Retinal pigment epithelial cell (primary cell): ENCODE measurements at regions not wholly inside any gene's neighbourhood (a gene's known extent, or its start where the extent isn't known, plus 50 kb on each side); places are given as distances from the start of the nearest gene placed in this dataset.
"Not testable (repeated sequence)": the region's sequence is repeated elsewhere in the genome, so short reads cannot be mapped to it uniquely, and the experiment has no call there.

Source experiments
- DNase-seq: peaks from one replicate; pipeline ENCODE4 v3.0.0-alpha.2; 2010; ENCODE audit warnings: low read depth
- H3K4me3 ChIP-seq: 2 replicates; pipeline ENCODE4 v1.5.1; 2011; ENCODE audit warnings: mild to moderate bottlenecking, low read length, control low read depth, moderate library complexity
- TF ChIP-seq, protein P1 (sequence below): conservative IDR thresholded peaks from 2 replicates; pipeline ENCODE4 v1.5.1; 2011; ENCODE audit warnings: low read depth, low read length, control low read depth, inconsistent platforms

- H3K4me3 ChIP-seq, result no peak overlapping the region
- DNase-seq, result no peak
- TF ChIP-seq, protein P1, sequence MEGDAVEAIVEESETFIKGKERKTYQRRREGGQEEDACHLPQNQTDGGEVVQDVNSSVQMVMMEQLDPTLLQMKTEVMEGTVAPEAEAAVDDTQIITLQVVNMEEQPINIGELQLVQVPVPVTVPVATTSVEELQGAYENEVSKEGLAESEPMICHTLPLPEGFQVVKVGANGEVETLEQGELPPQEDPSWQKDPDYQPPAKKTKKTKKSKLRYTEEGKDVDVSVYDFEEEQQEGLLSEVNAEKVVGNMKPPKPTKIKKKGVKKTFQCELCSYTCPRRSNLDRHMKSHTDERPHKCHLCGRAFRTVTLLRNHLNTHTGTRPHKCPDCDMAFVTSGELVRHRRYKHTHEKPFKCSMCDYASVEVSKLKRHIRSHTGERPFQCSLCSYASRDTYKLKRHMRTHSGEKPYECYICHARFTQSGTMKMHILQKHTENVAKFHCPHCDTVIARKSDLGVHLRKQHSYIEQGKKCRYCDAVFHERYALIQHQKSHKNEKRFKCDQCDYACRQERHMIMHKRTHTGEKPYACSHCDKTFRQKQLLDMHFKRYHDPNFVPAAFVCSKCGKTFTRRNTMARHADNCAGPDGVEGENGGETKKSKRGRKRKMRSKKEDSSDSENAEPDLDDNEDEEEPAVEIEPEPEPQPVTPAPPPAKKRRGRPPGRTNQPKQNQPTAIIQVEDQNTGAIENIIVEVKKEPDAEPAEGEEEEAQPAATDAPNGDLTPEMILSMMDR, result no peak
These were observed 114.1 kb downstream of the GXYLT1 start for GRCh38 chr12:42030588-42030987.

- no peak for DNase-seq
- TF ChIP-seq, protein P1, result no peak
- no peak overlapping the region for H3K4me3 ChIP-seq
These were observed 117.1 kb downstream of the GXYLT1 start for GRCh38 chr12:42027546-42027945.

- TF ChIP-seq, protein P1, result no peak
- no peak for DNase-seq
- no peak overlapping the region for H3K4me3 ChIP-seq
These were observed 120.2 kb downstream of the GXYLT1 start for GRCh38 chr12:42024495-42024830.

DNA sequence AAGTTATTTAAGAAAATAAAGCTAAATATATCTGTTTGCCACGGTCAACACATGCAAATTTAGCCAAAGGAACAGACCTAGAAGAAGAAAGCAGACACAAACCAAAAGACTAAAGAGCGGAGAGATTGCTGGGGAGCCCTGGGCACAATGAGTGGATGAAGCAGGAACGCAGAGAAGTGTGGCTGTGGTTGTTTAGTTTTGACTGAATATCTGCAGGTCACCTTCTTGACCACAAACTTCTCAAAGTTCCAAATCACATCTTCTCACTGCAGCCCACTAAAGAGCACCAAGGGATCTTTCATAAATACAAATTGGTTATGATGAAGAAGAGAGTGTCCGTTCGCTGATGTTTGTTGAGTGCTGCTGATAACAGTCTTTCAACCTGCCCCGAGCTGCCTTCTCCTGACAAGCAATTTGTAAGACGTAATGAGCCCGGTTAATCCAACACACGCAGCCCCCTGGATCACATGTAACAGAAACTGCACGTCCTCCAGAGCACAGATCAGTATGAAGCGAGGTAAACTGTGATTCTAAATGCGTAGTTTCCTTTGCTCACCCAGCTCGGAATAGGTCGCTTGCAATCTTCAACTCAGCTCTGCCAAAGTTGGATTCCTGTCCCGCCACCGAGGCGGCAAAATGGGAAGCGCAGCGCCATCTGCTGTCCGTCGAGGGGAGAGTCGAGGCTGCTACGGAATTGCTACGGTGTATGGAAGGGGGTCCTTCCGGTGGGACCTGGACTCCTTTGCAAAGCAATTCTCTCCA is 120.8 kb downstream of the GXYLT1 start:
- no peak for DNase-seq
- TF ChIP-seq, protein P1, result peak; percentile 97

DNA sequence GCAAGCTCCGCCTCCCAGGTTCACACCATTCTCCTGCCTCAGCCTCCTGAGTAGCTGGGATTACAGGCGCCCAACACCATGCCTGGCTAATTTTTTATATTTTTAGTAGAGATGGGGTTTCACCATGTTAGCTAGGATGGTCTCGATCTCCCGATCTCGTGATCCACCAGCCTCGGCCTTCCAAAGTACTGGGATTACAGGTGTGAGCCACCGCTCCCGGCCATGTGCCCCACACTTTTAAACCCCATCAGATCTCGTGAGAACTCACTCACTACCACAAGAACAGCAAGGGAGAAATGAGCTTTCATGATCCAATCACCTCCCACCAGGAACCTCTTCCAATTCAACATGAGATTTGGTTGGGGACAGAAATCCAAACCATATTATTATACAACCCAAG is 122.7 kb downstream of the GXYLT1 start:
- not testable (repeated sequence) for H3K4me3 ChIP-seq, DNase-seq

More for the DNA sequence above, 120.8 kb downstream of the GXYLT1 start:
- H3K4me3 ChIP-seq, result peak overlapping the region; percentile 36

DNA sequence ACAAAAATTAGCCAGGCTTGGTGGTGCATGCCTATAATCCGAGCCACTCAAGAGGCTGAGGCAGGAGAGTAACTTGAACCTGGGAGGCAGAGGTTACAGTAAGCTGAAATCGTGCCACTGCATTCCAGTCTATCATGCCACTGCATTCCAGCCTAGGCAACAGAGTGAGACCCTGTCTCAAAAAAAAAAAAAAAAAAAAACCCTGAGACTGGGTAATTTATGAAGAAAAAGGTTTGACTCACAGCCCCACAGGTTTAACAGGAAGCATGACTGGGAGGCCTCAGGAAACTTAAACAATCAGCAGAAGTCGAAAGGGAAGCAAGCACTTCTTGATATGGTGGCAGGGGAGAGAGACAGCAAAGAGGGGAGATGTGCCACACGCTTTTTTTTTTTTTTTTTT is 123.2 kb downstream of the GXYLT1 start:
- TF ChIP-seq, protein P1, result no peak
- H3K4me3 ChIP-seq, result no peak overlapping the region
- no peak for DNase-seq

DNA sequence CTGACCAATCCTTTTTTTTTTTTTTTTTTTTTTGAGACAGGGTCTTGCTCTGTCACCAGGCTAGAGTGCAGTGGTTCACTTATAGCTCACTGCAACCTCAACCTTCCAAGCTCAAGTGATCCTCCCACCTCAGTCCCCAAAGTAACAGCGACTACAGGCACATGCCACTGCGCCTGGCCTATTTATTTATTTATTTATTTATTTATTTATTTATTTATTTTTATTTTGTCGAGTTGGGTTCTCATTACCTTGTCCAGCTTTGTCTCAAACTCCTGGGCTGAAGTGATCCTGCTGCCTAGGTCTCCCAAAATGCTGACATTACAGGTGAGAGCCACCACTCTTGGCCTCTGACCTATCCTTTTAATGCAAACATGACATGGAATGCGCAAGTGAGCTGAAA is 124.4 kb downstream of the GXYLT1 start:
- no peak for DNase-seq
- TF ChIP-seq, protein P1, result no peak
- no peak overlapping the region for H3K4me3 ChIP-seq
